K562 (cell line): ENCODE measurements at regions not wholly inside any gene's neighbourhood (a gene's known extent, or its start where the extent isn't known, plus 50 kb on each side); places are given as distances from the start of the nearest gene placed in this dataset.

Experiments
- ATAC-seq: fragments of 200-7000 bp; cut with Tn5 transposase; 3 replicates; pipeline ENCODE4 v1.9.1; 2020; ENCODE audit warnings: moderate library complexity
- BruUV-seq: library from RNA; stranded (reverse); fragments of 400-500 nt; replicated peaks from 2 replicates; lab custom pipeline; 2021; lab: Mats Ljungman, UMichigan
- CTCF ChIA-PET: fragments of 300-600 bp; formaldehyde crosslinking; extraction: SDS; loops from one replicate; lab custom pipeline; 2021; ENCODE audit warnings: low intra/inter-chr PET ratio; lab: Yijun Ruan, JAX
- POLR2A ChIA-PET: fragments of 300-600, 350-650 bp; sonication (Branson Sonifier 250); formaldehyde crosslinking; extraction: SDS; loops from one replicate; lab custom pipeline; 2021; ENCODE audit warnings: antibody characterized with exemption, inconsistent platforms; lab: Yijun Ruan, JAX
- DNase-seq, 4 experiments: peaks; one replicate each; pipeline versions ENCODE4 v3.0.0 to v3.0.0-alpha.2; 2011 to 2018; ENCODE audit warnings: low spot score in 3 of 4, mixed read lengths in 3 of 4; ENCODE audit errors: extremely low read depth in 1 of 4
- FAIRE-seq: peaks from 2 replicates; lab custom pipeline; 2011; peaks lifted over from hg19 to GRCh38; lab: Jason Lieb, UNC
- H2AFZ ChIP-seq: 2 replicates; pipeline ENCODE4 v1.6.0; 2011; ENCODE audit warnings: low read depth, low read length, control low read depth, inconsistent platforms
- H3K27ac ChIP-seq: fragments of 200-600 bp; 3 replicates; pipeline ENCODE4 v1.8.0; 2011; ENCODE audit warnings: low read depth, mild to moderate bottlenecking, control low read depth, inconsistent platforms, low read length, moderate library complexity, mixed read lengths; ENCODE audit errors: extremely low read depth
- H3K27me3 ChIP-seq, 2 experiments: fragments of 300-600 bp in 1 of 2; 2 replicates in 1 of 2; 3 replicates in 1 of 2; pipeline versions ENCODE4 v1.6.0 to v1.8.0; 2011; ENCODE audit warnings: inconsistent platforms in 2 of 2, low read length in 2 of 2, mild to moderate bottlenecking in 1 of 2, mixed read lengths in 1 of 2, moderate library complexity in 1 of 2; ENCODE audit not compliant: control insufficient read depth in 2 of 2, insufficient read depth in 2 of 2
- H3K36me3 ChIP-seq: fragments of 300-600 bp; 3 replicates; pipeline ENCODE4 v1.8.0; 2011; ENCODE audit warnings: mild to moderate bottlenecking, low read length, inconsistent platforms; ENCODE audit not compliant: control insufficient read depth, insufficient read depth
- H3K4me1 ChIP-seq, 2 experiments: fragments of 200-600 bp in 1 of 2; replicated peaks in 1 of 2; 2 replicates in 1 of 2; 3 replicates in 1 of 2; pipeline versions ENCODE4 v1.5.1 to v1.8.0; 2011; ENCODE audit warnings: inconsistent platforms in 2 of 2, low read length in 2 of 2, mild to moderate bottlenecking in 1 of 2, mixed read lengths in 1 of 2, moderate library complexity in 1 of 2; ENCODE audit not compliant: control insufficient read depth in 2 of 2, insufficient read depth in 2 of 2
- H3K4me2 ChIP-seq: 2 replicates; pipeline ENCODE4 v1.6.1; 2011; ENCODE audit warnings: low read length, control low read depth, inconsistent platforms, mixed read lengths; ENCODE audit not compliant: insufficient read depth
- H3K4me3 ChIP-seq: fragments of 200-600 bp; sonication (generic), shearing (Covaris generic); 2 replicates; pipeline ENCODE4 v1.5.1; 2016; ENCODE audit warnings: control low read depth, inconsistent platforms
- H3K79me2 ChIP-seq: fragments of 200-600 bp; 3 replicates; pipeline ENCODE4 v1.8.0; 2011; ENCODE audit warnings: low read length, inconsistent platforms; ENCODE audit not compliant: control insufficient read depth, insufficient read depth
- H3K9ac ChIP-seq, 2 experiments: 2 replicates each; pipeline versions ENCODE4 v1.6.0 to v1.6.1; 2011; ENCODE audit warnings: low read depth in 2 of 2, low read length in 2 of 2, control low read depth in 1 of 2, inconsistent platforms in 1 of 2, mild to moderate bottlenecking in 1 of 2, mixed read lengths in 1 of 2; ENCODE audit not compliant: insufficient read depth in 1 of 2
- H3K9me1 ChIP-seq: one replicate; pipeline ENCODE4 v1.6.0; 2011; ENCODE audit warnings: inconsistent platforms, mild to moderate bottlenecking, low read length, moderate library complexity; ENCODE audit not compliant: control insufficient read depth, insufficient read depth
- H3K9me3 ChIP-seq: replicated peaks from 2 replicates; pipeline ENCODE4 v1.5.1; 2011; ENCODE audit warnings: low read depth, low read length, inconsistent platforms; ENCODE audit not compliant: control insufficient read depth, insufficient read depth
- H4K20me1 ChIP-seq: replicated peaks from 2 replicates; pipeline ENCODE4 v1.6.1; 2011; ENCODE audit warnings: low read length, inconsistent platforms, mixed read lengths; ENCODE audit not compliant: control insufficient read depth, insufficient read depth
- RBM25 ChIP-seq: fragments of 200-400 bp; formaldehyde crosslinking; IDR thresholded peaks from 2 replicates; pipeline ENCODE4 v1.6.1; 2018; ENCODE audit warnings: low read length, low read depth, moderate library complexity; ENCODE audit not compliant: severe bottlenecking
- ZKSCAN8 ChIP-seq: fragments of 200-800 bp; sonication (Bioruptor generic); IDR thresholded peaks from 2 replicates; pipeline ENCODE4 v1.6.1; 2016; ENCODE audit warnings: missing genetic modification characterization, missing compliant biosample characterization
- ZNF395 ChIP-seq: fragments of 200-800 bp; sonication (Bioruptor generic); IDR thresholded peaks from 2 replicates; pipeline ENCODE4 v1.6.1; 2017; ENCODE audit warnings: missing genetic modification characterization, missing compliant biosample characterization
- ZNF766 ChIP-seq: fragments of 200-800 bp; sonication (Bioruptor generic); conservative IDR thresholded peaks from 2 replicates; pipeline ENCODE4 v1.6.1; 2016; ENCODE audit warnings: missing genetic modification characterization, missing compliant biosample characterization
- WGBS: fragments of 100-300 bp; shearing (Covaris generic); methylation state at CpG from one replicate; pipeline ENCODE4 v1.1.6; 2016; ENCODE audit warnings: low coverage, mixed read lengths; ENCODE audit not compliant: insufficient coverage; ENCODE audit errors: missing lambda C conversion rate; 5-methylcytosine and 5-hydroxymethylcytosine counted together
- in situ Hi-C: fragments of 300-500 bp; cut with MboI; formaldehyde crosslinking; loops from 4 replicates; pipeline ENCODE4 v1.15.0; 2018; ENCODE audit warnings: inconsistent platforms, mixed read lengths
- intact Hi-C: fragments of 100-400 bp; cut with micrococcal nuclease; formaldehyde crosslinking; loops from 2 replicates; pipeline ENCODE4 v1.14.2; 2022
- TF ChIP-seq, protein P1 (sequence below): sonication (generic); formaldehyde crosslinking; IDR thresholded peaks from 2 replicates; pipeline ENCODE4 v1.8.0; 2022; ENCODE audit warnings: mild to moderate bottlenecking, missing genetic modification reagents

- no peaks in the 10 kb centered on the region for H3K36me3 ChIP-seq
- WGBS: 80% methylated on average over 8 of the region's 8 CpGs
- TF ChIP-seq ZNF395 (CRISPR knock-in tag) (no peak), ZNF766 (CRISPR knock-in tag) (peak; percentile 95), ZKSCAN8 (no peak), RBM25 (peak; percentile 35)
- TF ChIP-seq, protein P1, sequence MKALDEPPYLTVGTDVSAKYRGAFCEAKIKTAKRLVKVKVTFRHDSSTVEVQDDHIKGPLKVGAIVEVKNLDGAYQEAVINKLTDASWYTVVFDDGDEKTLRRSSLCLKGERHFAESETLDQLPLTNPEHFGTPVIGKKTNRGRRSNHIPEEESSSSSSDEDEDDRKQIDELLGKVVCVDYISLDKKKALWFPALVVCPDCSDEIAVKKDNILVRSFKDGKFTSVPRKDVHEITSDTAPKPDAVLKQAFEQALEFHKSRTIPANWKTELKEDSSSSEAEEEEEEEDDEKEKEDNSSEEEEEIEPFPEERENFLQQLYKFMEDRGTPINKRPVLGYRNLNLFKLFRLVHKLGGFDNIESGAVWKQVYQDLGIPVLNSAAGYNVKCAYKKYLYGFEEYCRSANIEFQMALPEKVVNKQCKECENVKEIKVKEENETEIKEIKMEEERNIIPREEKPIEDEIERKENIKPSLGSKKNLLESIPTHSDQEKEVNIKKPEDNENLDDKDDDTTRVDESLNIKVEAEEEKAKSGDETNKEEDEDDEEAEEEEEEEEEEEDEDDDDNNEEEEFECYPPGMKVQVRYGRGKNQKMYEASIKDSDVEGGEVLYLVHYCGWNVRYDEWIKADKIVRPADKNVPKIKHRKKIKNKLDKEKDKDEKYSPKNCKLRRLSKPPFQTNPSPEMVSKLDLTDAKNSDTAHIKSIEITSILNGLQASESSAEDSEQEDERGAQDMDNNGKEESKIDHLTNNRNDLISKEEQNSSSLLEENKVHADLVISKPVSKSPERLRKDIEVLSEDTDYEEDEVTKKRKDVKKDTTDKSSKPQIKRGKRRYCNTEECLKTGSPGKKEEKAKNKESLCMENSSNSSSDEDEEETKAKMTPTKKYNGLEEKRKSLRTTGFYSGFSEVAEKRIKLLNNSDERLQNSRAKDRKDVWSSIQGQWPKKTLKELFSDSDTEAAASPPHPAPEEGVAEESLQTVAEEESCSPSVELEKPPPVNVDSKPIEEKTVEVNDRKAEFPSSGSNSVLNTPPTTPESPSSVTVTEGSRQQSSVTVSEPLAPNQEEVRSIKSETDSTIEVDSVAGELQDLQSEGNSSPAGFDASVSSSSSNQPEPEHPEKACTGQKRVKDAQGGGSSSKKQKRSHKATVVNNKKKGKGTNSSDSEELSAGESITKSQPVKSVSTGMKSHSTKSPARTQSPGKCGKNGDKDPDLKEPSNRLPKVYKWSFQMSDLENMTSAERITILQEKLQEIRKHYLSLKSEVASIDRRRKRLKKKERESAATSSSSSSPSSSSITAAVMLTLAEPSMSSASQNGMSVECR (CRISPR knock-in tag): no peak
- DNase-seq: no peak
- intact Hi-C loops (loop anchor here (10.0 kb wide), 1 partner anchor 881 kb away; no protein-coding TSS in a partner anchor), in situ Hi-C loops (no loop called here)
- no peak overlapping the region for H2AFZ ChIP-seq
- no peaks in the 10 kb centered on the region; the same call in 2 of the 3 replicates for H3K79me2 ChIP-seq
- H3K9ac ChIP-seq: no peak overlapping the region
- no peaks in the 10 kb centered on the region for H3K9me3 ChIP-seq
- no peaks in the 10 kb centered on the region for H3K27me3 ChIP-seq
- no peak overlapping the region for H3K27ac ChIP-seq
- H3K4me1 ChIP-seq: peaks cover 3 to 16% of the 10 kb centered on the region in 2 experiments; a peak in 4 of 5 replicates
- CTCF ChIA-PET: no interaction called here
- POLR2A ChIA-PET: interaction anchor here (0.6 to 1.8 kb wide), 2 partner anchors 10 to 17 kb away, joined by 3 to 9 read pairs; no protein-coding TSS in a partner anchor
- no peaks in the 10 kb centered on the region for H3K9me1 ChIP-seq
- H3K4me3 ChIP-seq: no peak overlapping the region
- ATAC-seq: no peak
- H4K20me1 ChIP-seq: no peaks in the 10 kb centered on the region
- FAIRE-seq: peak; percentile 6
- no peak overlapping the region for H3K4me2 ChIP-seq
- BruUV-seq: no TSS peak
Measured at GRCh38 chr2:111695441-111696007, 188.5 kb downstream of the ANAPC1 start.
